ENCODE measurements at regions not wholly inside any gene's neighbourhood (a gene's known extent, or its start where the extent isn't known, plus 50 kb on each side); places are given as distances from the start of the nearest gene placed in this dataset.

DNA sequence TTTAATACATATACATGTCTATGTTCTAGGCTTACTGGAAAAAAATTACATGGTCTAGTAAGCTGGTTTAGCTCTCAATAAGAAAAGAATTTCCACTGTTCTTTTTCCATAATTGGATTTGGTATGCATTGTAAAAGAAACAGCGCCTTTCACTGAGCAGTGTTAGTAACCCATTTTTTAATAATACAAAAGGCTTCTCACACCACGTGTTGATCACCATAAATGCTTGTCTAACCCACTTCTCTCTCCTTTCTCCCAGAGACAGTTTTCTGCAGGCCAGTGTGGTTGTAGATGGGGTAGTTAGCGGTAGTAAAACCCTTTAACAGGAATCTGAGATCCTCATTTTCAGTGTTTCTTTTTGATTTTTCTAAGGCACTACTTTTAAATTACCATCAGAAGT, 348.7 kb upstream of the MANEA start:
- no peaks in the 10 kb centered on the region for H3K9me3 ChIP-seq (ENCODE audit: severe bottlenecking)
- H3K36me3 ChIP-seq (ENCODE audit: low read depth) = no peaks in the 10 kb centered on the region
- H3K4me3 ChIP-seq (ENCODE audit: severe bottlenecking) = no peak overlapping the region
- no peak for DNase-seq (ENCODE audit: low spot score)
- no peak for ATAC-seq (ENCODE audit: low read depth)
- H3K27me3 ChIP-seq (ENCODE audit: insufficient read depth, poor library complexity, severe bottlenecking) = peaks cover 11% of the 10 kb centered on the region
- no peak overlapping the region for H3K27ac ChIP-seq (ENCODE audit: poor library complexity, severe bottlenecking)
- H3K4me1 ChIP-seq (ENCODE audit: insufficient read depth, poor library complexity, severe bottlenecking) = no peaks in the 10 kb centered on the region
- TF ChIP-seq, protein P1, sequence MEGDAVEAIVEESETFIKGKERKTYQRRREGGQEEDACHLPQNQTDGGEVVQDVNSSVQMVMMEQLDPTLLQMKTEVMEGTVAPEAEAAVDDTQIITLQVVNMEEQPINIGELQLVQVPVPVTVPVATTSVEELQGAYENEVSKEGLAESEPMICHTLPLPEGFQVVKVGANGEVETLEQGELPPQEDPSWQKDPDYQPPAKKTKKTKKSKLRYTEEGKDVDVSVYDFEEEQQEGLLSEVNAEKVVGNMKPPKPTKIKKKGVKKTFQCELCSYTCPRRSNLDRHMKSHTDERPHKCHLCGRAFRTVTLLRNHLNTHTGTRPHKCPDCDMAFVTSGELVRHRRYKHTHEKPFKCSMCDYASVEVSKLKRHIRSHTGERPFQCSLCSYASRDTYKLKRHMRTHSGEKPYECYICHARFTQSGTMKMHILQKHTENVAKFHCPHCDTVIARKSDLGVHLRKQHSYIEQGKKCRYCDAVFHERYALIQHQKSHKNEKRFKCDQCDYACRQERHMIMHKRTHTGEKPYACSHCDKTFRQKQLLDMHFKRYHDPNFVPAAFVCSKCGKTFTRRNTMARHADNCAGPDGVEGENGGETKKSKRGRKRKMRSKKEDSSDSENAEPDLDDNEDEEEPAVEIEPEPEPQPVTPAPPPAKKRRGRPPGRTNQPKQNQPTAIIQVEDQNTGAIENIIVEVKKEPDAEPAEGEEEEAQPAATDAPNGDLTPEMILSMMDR (IDR thresholded peaks at IDR 0.05; ENCODE audit: poor library complexity, severe bottlenecking) = no peak

DNA sequence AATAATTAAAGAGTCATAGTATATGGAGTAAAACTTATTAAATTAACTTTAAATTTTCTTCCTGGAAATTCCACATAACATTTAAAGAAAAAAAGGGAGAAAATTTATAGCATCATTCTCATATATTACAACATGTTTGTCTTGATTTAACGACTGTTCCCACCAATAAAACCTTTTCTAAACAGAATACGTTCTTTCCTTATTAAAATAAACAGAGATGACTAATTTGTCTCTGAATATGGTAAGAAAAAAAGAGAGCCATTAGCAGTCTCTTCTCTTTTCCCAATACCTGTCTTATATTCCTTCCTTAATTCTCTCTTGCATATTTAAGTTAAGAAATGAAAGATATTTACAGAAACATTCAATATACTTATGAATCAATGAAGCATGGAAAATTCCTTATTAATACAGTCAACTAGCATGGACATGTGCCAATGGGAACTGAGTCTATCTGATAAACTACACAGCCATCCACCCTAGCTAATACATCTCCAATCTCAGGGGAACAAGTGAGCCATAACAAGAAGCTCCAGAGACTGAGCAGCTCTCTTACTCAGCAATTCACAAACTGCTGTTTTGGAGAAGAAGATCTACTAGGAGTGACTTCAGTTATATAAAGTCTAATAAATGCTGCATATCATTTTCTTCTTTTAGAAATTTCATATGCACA, 347.1 kb upstream of the MANEA start:
- TF ChIP-seq, protein P1 (IDR thresholded peaks at IDR 0.05; ENCODE audit: poor library complexity, severe bottlenecking) = no peak
- ATAC-seq (ENCODE audit: low read depth) = no peak
- Histone ChIP-seq H3K36me3 (ENCODE audit: low read depth) (no peaks in the 10 kb centered on the region), H3K9me3 (ENCODE audit: severe bottlenecking) (no peaks in the 10 kb centered on the region), H3K4me1 (ENCODE audit: insufficient read depth, poor library complexity, severe bottlenecking) (no peaks in the 10 kb centered on the region), H3K27me3 (ENCODE audit: insufficient read depth, poor library complexity, severe bottlenecking) (peaks cover 11% of the 10 kb centered on the region), H3K4me3 (ENCODE audit: severe bottlenecking) (no peak overlapping the region), H3K27ac (ENCODE audit: poor library complexity, severe bottlenecking) (no peak overlapping the region)
- DNase-seq (ENCODE audit: low spot score) = no peak

DNA sequence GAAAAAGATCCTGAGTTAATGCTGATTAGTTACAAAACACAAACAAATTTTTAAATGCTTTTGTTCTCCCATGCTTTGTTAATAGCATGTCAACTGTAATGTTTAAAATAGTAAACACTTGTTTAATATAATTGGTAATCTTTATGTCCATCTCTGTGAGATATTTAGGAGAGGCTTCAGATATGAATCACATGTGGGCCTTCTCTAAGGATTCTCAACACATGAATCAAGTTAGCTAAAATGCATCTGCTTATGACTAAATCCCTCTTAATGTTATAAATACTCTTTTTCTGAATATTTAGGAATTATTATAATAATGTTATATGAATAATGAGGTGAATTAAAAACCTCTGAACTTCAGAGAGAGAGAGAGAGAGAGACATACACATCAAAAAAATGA, 345.9 kb upstream of the MANEA start:
- no peak overlapping the region for H3K27ac ChIP-seq (ENCODE audit: poor library complexity, severe bottlenecking)
- peaks cover 19% of the 10 kb centered on the region for H3K27me3 ChIP-seq (ENCODE audit: insufficient read depth, poor library complexity, severe bottlenecking)
- no peaks in the 10 kb centered on the region for H3K4me1 ChIP-seq (ENCODE audit: insufficient read depth, poor library complexity, severe bottlenecking)
- H3K4me3 ChIP-seq (ENCODE audit: severe bottlenecking) = no peak overlapping the region
- TF ChIP-seq, protein P1 (IDR thresholded peaks at IDR 0.05; ENCODE audit: poor library complexity, severe bottlenecking) = no peak
- H3K36me3 ChIP-seq (ENCODE audit: low read depth) = no peaks in the 10 kb centered on the region
- DNase-seq (ENCODE audit: low spot score) = no peak
- no peak for ATAC-seq (ENCODE audit: low read depth)
- no peaks in the 10 kb centered on the region for H3K9me3 ChIP-seq (ENCODE audit: severe bottlenecking)

DNA sequence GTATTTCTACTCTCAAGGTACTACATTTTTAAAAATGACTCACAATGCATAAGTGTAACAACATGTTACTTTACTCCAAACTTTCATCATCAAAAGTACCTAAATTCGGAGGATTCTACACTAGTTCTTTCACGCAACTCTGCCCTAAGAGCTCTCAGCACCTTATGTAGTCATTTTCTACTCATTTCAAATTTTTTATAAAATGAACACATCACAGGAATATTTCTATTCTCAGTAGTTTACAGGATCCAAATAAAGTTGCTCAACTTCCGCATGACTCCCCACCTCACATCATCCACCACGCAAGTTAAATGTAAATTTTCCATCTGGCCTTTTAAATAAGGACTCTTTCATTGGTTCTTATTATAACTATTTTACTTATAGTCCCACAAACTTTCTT, 344.9 kb upstream of the MANEA start:
- Histone ChIP-seq H3K4me1 (ENCODE audit: insufficient read depth, poor library complexity, severe bottlenecking) (no peaks in the 10 kb centered on the region), H3K4me3 (ENCODE audit: severe bottlenecking) (no peak overlapping the region), H3K27ac (ENCODE audit: poor library complexity, severe bottlenecking) (no peak overlapping the region), H3K36me3 (ENCODE audit: low read depth) (no peaks in the 10 kb centered on the region), H3K9me3 (ENCODE audit: severe bottlenecking) (no peaks in the 10 kb centered on the region), H3K27me3 (ENCODE audit: insufficient read depth, poor library complexity, severe bottlenecking) (peaks cover 12% of the 10 kb centered on the region)
- TF ChIP-seq, protein P1 (IDR thresholded peaks at IDR 0.05; ENCODE audit: poor library complexity, severe bottlenecking) = no peak
- ATAC-seq (ENCODE audit: low read depth) (no peak), DNase-seq (ENCODE audit: low spot score) (no peak)

DNA sequence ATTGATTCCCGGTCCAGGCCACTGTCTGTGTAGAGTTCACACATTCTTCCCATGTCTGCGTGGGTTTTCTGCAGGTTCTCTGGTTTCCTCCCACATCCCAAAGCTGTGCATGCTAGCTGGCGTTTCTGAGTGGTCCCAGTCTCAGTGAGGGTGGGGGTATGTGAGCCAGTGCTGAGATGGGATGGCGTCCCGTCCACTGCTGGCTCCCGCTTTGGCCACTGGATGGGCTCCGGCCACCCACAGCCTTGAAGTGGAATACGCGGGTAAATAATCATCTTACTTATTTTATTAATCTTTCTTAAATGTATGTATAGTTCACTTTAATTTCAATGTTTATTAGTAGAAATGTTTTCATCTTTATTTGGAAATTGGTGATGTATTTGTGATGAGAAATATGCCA, 343.5 kb upstream of the MANEA start:
- Histone ChIP-seq H3K4me3 (ENCODE audit: severe bottlenecking) (no peak overlapping the region), H3K4me1 (ENCODE audit: insufficient read depth, poor library complexity, severe bottlenecking) (no peaks in the 10 kb centered on the region), H3K9me3 (ENCODE audit: severe bottlenecking) (no peaks in the 10 kb centered on the region), H3K27ac (ENCODE audit: poor library complexity, severe bottlenecking) (no peak overlapping the region), H3K36me3 (ENCODE audit: low read depth) (no peaks in the 10 kb centered on the region), H3K27me3 (ENCODE audit: insufficient read depth, poor library complexity, severe bottlenecking) (peaks cover 12% of the 10 kb centered on the region)
- no peak for ATAC-seq (ENCODE audit: low read depth)
- TF ChIP-seq, protein P1 (IDR thresholded peaks at IDR 0.05; ENCODE audit: poor library complexity, severe bottlenecking) = no peak
- no peak for DNase-seq (ENCODE audit: low spot score)

Data from RWPE2 (cell line).